ENCODE measurements at regions not wholly inside any gene's neighbourhood (a gene's known extent, or its start where the extent isn't known, plus 50 kb on each side); places are given as distances from the start of the nearest gene placed in this dataset.

- no peak overlapping the region for H3K4me3 ChIP-seq
- H3K27ac ChIP-seq = no peak overlapping the region
- H3K27me3 ChIP-seq = no peaks in the 10 kb centered on the region
- H3K4me1 ChIP-seq = no peaks in the 10 kb centered on the region
- DNase-seq (no peak), ATAC-seq (no peak)
- 65% methylated on average over 11 of the region's 12 CpGs for WGBS (ENCODE audit: insufficient coverage, low coverage, low lambda C conversion rate, missing lambda C conversion rate)
- H3K36me3 ChIP-seq = no peaks in the 10 kb centered on the region
- TF ChIP-seq CTCF (IDR thresholded peaks at IDR 0.05) (no peak), POLR2A (IDR thresholded peaks at IDR 0.05) (no peak)
- intact Hi-C loops (cut with DNase I) = no loop called here
- H3K9me3 ChIP-seq = no peaks in the 10 kb centered on the region
These were observed 141.5 kb upstream of the ERCC6L2 start for GRCh38 chr9:95733741-95734666.

GRCh38 chr9:95732802-95733688, 142.4 kb upstream of the ERCC6L2 start:
- H3K27ac ChIP-seq = no peak overlapping the region
- H3K4me1 ChIP-seq = no peaks in the 10 kb centered on the region
- TF ChIP-seq POLR2A (IDR thresholded peaks at IDR 0.05) = no peak
- TF ChIP-seq CTCF (IDR thresholded peaks at IDR 0.05) = no peak
- H3K27me3 ChIP-seq = no peaks in the 10 kb centered on the region
- no peak overlapping the region for H3K4me3 ChIP-seq
- no peaks in the 10 kb centered on the region for H3K36me3 ChIP-seq
- 65% methylated on average over 6 of the region's 6 CpGs for WGBS (ENCODE audit: insufficient coverage, low coverage, low lambda C conversion rate, missing lambda C conversion rate)
- DNase-seq = no peak
- intact Hi-C loops (cut with DNase I) = no loop called here
- ATAC-seq = no peak
- H3K9me3 ChIP-seq = no peaks in the 10 kb centered on the region

- DNase-seq = no peak
- H3K4me1 ChIP-seq = no peaks in the 10 kb centered on the region
- no peak for ATAC-seq
- no peaks in the 10 kb centered on the region for H3K9me3 ChIP-seq
- intact Hi-C loops (cut with DNase I) = no loop called here
- no peaks in the 10 kb centered on the region for H3K36me3 ChIP-seq
- no peak overlapping the region for H3K27ac ChIP-seq
- TF ChIP-seq CTCF (IDR thresholded peaks at IDR 0.05) = no peak
- TF ChIP-seq POLR2A (IDR thresholded peaks at IDR 0.05) = no peak
- 81% methylated on average over 3 of the region's 3 CpGs for WGBS (ENCODE audit: insufficient coverage, low coverage, low lambda C conversion rate, missing lambda C conversion rate)
- H3K27me3 ChIP-seq = no peaks in the 10 kb centered on the region
- H3K4me3 ChIP-seq = no peak overlapping the region
These were observed 143.6 kb upstream of the ERCC6L2 start for GRCh38 chr9:95731876-95732275.

DNA sequence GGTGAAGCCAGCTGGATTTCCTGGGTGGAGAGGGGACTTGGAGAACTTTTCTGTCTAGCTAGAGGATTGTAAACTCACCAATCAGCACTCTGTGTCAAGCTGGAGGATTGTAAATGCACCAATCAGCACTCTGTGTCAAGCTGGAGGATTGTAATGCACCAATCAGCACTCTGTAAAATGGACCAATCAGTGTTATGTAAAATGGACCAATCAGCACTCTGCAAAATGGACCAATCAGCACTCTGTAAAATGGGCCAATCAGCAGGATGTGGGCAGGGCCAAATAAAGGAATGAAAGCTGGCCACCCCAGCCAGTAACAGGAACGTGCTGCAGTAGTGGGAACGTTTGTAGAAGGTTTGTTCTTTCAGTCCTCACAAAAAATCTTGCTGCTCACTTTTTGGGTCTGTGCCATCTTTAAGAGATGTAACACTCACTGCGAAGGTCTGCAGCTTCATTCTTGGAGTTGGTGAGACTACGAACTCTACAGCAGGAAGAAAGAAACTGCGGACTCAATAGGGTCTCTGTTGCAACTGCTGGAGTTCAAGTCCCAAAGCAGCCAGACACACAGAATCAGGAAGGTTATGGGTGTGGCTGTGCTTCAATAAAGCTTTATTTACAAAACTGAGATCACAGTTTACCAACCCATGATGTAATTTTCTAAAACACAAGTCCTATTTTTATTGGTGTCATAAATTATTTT, 145.7 kb upstream of the ERCC6L2 start:
- ATAC-seq (no peak), DNase-seq (no peak)
- TF ChIP-seq CTCF (IDR thresholded peaks at IDR 0.05) = no peak
- Histone ChIP-seq H3K27me3 (no peaks in the 10 kb centered on the region), H3K36me3 (no peaks in the 10 kb centered on the region), H3K4me1 (no peaks in the 10 kb centered on the region), H3K9me3 (no peaks in the 10 kb centered on the region), H3K4me3 (no peak overlapping the region), H3K27ac (no peak overlapping the region)
- intact Hi-C loops (cut with DNase I) = no loop called here
- 69% methylated on average over 5 of the region's 5 CpGs for WGBS (ENCODE audit: insufficient coverage, low coverage, low lambda C conversion rate, missing lambda C conversion rate)

Data from right lobe of liver (tissue), 6 donors.